Epithelial cell of esophagus (primary cell): ENCODE measurements at regions not wholly inside any gene's neighbourhood (a gene's known extent, or its start where the extent isn't known, plus 50 kb on each side); places are given as distances from the start of the nearest gene placed in this dataset.
"Not testable (repeated sequence)": the region's sequence is repeated elsewhere in the genome, so short reads cannot be mapped to it uniquely, and the experiment has no call there.

Experiments used
- DNase-seq: peaks from one replicate; pipeline ENCODE4 v3.0.0; 2010; ENCODE audit warnings: low read depth
- H3K4me3 ChIP-seq: 2 replicates; pipeline ENCODE4 v1.5.1; 2011; ENCODE audit warnings: mild to moderate bottlenecking, low read length, control low read depth
- CTCF ChIP-seq: IDR thresholded peaks from 2 replicates; pipeline ENCODE4 v1.5.1; 2011; ENCODE audit warnings: low read depth, mild to moderate bottlenecking, low read length, control low read depth, inconsistent platforms; ENCODE audit not compliant: insufficient read depth; ENCODE audit errors: missing control alignments

GRCh38 chr5:50501491-50502228 lies 60.6 kb upstream of the EMB start:
- no peak for TF ChIP-seq CTCF
- no peak for DNase-seq
- H3K4me3 ChIP-seq: no peak overlapping the region

- DNase-seq, H3K4me3 ChIP-seq: not testable (repeated sequence)
- TF ChIP-seq CTCF: peak; percentile 4
These were observed 72.0 kb upstream of the EMB start for GRCh38 chr5:50513028-50513457.

DNA sequence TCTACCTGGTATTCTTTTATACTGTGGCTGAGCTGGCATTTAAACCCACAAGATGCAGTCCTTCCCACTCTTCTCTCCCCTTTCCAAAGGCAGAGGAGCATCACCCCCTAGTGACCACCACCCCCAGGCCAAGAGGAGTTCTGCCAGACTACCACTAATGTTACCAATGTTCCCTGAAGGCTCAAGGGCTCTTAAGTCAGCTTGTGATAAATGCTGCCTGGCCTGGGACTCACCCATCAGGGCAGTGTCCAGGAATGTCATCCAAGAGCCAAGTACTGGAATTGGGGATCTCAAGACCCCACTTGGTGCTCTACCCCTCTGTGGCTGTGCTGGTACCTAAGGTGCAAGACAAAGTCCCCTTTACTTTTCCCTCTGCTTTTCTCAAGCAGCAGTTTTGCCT lies 80.0 kb upstream of the EMB start:
- not testable (repeated sequence) for H3K4me3 ChIP-seq, DNase-seq

DNA sequence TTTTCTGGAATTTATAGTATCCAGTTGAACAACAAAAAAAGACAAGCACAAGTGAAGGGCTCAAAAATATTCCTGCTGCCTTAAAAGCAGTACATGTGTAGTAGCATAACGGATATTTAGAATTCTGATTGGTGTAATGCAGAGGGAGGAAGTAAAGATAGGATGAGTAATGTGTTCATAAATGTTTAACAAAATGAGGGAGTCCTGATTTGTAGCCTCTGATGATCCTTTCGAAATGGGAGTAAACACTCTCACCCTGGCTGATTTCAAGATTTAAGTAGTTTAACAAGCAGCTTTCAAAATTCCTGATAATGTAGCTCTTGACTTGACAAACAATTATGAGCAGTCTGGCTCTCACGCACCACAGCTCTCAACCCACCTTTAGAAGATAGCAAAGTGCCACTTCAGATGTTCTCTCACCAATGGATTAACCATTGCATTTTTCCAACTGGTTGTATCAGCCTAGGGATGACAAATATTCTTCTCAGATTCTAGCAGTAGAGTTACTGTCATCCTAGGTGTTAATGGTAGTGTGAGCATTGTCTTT lies 86.5 kb upstream of the EMB start:
- H3K4me3 ChIP-seq, DNase-seq: not testable (repeated sequence)

DNA sequence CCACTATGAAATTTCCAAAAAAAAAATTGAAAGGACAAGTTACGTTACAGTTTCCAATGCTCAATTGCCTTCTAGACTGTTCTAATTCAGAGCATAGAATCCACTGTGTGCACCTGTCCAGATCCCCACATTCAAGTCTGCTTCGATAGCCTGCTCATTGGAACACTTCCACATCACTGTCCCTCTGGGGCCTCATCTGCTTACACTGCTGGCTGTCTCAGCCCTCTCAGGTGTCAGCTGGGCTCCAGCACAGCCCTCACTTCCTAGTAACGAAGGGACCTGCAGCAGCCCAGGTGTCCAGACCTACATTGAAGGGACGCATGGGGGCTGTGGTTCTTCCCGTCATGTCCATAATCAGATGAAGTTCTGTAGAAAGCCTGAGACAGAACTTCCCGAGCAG lies 94.3 kb upstream of the EMB start:
- no peak for DNase-seq

DNA sequence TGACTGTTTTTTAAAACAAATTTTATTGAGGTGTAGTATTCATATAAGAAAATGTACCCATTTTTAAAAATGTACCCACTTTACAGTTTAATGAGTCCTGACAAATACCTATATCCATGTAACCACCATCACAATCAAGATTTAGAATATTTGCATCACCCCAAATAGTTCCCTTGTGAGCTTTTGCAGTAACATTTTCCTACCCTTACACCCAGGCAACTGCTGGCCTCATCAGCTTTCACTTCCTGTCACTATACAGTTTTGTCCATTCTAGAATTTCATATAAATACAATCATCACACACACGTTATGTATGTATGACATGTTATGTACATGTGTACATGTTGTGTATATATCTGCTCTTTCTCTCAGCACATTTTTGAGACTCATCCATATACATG lies 96.4 kb upstream of the EMB start:
- H3K4me3 ChIP-seq, DNase-seq: not testable (repeated sequence)

More for the DNA sequence above, 94.3 kb upstream of the EMB start:
- TF ChIP-seq CTCF: no peak
- no peak overlapping the region for H3K4me3 ChIP-seq

DNA sequence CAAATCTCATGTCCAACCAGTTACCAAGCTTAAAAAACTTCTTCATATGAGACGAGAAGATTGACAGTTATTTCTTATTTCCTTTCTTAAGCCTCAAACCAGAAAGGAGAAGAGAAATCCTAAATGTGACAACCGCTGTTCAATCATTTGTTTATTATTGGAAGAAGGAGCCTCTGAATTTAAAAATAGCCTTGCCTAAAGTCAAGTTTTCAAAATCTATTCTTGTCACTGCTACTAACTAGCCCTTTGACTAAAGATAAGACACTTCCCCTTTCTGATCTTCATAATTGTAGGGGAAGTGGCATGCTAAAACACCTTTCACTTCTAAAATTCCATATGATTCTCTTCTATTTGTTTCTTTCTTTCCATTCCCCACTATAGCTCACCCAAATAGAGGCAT lies 106.2 kb upstream of the EMB start:
- DNase-seq: no peak
- TF ChIP-seq CTCF: no peak
- no peak overlapping the region for H3K4me3 ChIP-seq

DNA sequence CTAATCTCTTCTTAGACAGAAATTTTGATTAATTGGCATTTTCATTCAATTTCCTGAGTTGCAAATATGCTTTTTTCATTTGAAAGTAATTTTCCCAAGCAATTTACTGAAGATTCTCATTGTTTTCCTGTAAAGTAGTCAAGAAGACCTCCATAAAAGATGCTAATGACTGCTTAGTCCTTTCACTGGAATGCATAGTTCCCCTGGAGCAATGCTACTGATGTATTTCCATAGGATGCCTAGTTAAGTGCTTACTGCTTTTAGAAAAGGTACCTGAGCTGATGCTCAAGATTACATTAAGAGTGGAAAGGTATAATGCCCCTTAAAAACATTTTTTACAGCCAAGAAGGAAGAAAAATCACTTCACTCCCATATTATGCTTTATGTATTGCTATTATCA lies 109.2 kb upstream of the EMB start:
- TF ChIP-seq CTCF: no peak
- H3K4me3 ChIP-seq: no peak overlapping the region

GRCh38 chr5:50550993-50551392 lies 109.9 kb upstream of the EMB start:
- H3K4me3 ChIP-seq: no peak overlapping the region
- TF ChIP-seq CTCF: no peak

More for the DNA sequence above, 109.2 kb upstream of the EMB start:
- no peak for DNase-seq

More at GRCh38 chr5:50550993-50551392, 109.9 kb upstream of the EMB start:
- DNase-seq: no peak
